EL (cell line): ENCODE measurements at regions not wholly inside any gene's neighbourhood (a gene's known extent, or its start where the extent isn't known, plus 50 kb on each side); places are given as distances from the start of the nearest gene placed in this dataset.

Source experiments
- DNase-seq: peaks from one replicate; pipeline ENCODE4 v3.0.0-alpha.2; 2016

- DNase-seq, result peak; percentile 38
These were observed 91.4 kb downstream of the SUDS3 start for GRCh38 chr12:118467641-118468305.

- DNase-seq, result no peak
These were observed 96.6 kb downstream of the SUDS3 start for GRCh38 chr12:118472940-118473339.

- peak; percentile 39 for DNase-seq
These were observed 103.9 kb downstream of the SUDS3 start for GRCh38 chr12:118480235-118480634.

GRCh38 chr12:118488034-118488433, 111.7 kb downstream of the SUDS3 start:
- no peak for DNase-seq

GRCh38 chr12:118493962-118494361, 117.6 kb downstream of the SUDS3 start:
- DNase-seq, result no peak

- DNase-seq, result peak; percentile 55
These were observed 118.4 kb downstream of the SUDS3 start for GRCh38 chr12:118494776-118495175.

- no peak for DNase-seq
These were observed 118.9 kb downstream of the SUDS3 start for GRCh38 chr12:118495296-118495695.

- peak; percentile 28 for DNase-seq
These were observed 121.8 kb downstream of the SUDS3 start for GRCh38 chr12:118498171-118498570.

- DNase-seq, result no peak
These were observed 123.9 kb downstream of the SUDS3 start for GRCh38 chr12:118500299-118500698.

- no peak for DNase-seq
These were observed 125.1 kb downstream of the SUDS3 start for GRCh38 chr12:118501489-118501888.

- DNase-seq, result no peak
These were observed 127.1 kb downstream of the SUDS3 start for GRCh38 chr12:118503476-118503875.

GRCh38 chr12:118512669-118513068, 136.3 kb downstream of the SUDS3 start:
- no peak for DNase-seq

GRCh38 chr12:118513611-118514010, 137.3 kb downstream of the SUDS3 start:
- peak; percentile 42 for DNase-seq

- no peak for DNase-seq
These were observed 137.9 kb downstream of the SUDS3 start for GRCh38 chr12:118514297-118514696.

- DNase-seq, result peak; percentile 33
These were observed 144.1 kb downstream of the SUDS3 start for GRCh38 chr12:118520214-118521035.

GRCh38 chr12:118521036-118521370, 144.6 kb downstream of the SUDS3 start:
- DNase-seq, result no peak

- DNase-seq, result no peak
These were observed 148.1 kb downstream of the SUDS3 start for GRCh38 chr12:118524446-118524845.

GRCh38 chr12:118525216-118525615, 148.9 kb downstream of the SUDS3 start:
- DNase-seq, result no peak

- DNase-seq, result no peak
These were observed 150.1 kb downstream of the SUDS3 start for GRCh38 chr12:118526255-118527095.

GRCh38 chr12:118527310-118527709, 151.0 kb downstream of the SUDS3 start:
- peak; percentile 38 for DNase-seq

GRCh38 chr12:118528625-118529024, 152.3 kb downstream of the SUDS3 start:
- no peak for DNase-seq

GRCh38 chr12:118534003-118534402, 157.6 kb downstream of the SUDS3 start:
- DNase-seq, result no peak

- peak; percentile 41 for DNase-seq
These were observed 160.1 kb downstream of the SUDS3 start for GRCh38 chr12:118536306-118536906.
